Ishikawa (cell line): ENCODE measurements at regions not wholly inside any gene's neighbourhood (a gene's known extent, or its start where the extent isn't known, plus 50 kb on each side); places are given as distances from the start of the nearest gene placed in this dataset.

Source experiments
- CREB1 ChIP-seq: IDR thresholded peaks from 2 replicates; pipeline ENCODE4 v1.6.1; 2012; ENCODE audit warnings: low read depth
- EGR1 ChIP-seq: IDR thresholded peaks from 2 replicates; pipeline ENCODE4 v1.6.1; 2012
- MAX ChIP-seq: IDR thresholded peaks from 2 replicates; pipeline ENCODE4 v1.6.1; 2012
- REST ChIP-seq: IDR thresholded peaks from 2 replicates; pipeline ENCODE4 v1.6.1; 2012; ENCODE audit warnings: low read depth, mild to moderate bottlenecking
- TAF1 ChIP-seq: IDR thresholded peaks from 2 replicates; pipeline ENCODE4 v1.6.1; 2012; ENCODE audit warnings: low read depth, mild to moderate bottlenecking
- YY1 ChIP-seq: IDR thresholded peaks from 2 replicates; pipeline ENCODE4 v1.6.1; 2012; ENCODE audit warnings: low read depth

DNA sequence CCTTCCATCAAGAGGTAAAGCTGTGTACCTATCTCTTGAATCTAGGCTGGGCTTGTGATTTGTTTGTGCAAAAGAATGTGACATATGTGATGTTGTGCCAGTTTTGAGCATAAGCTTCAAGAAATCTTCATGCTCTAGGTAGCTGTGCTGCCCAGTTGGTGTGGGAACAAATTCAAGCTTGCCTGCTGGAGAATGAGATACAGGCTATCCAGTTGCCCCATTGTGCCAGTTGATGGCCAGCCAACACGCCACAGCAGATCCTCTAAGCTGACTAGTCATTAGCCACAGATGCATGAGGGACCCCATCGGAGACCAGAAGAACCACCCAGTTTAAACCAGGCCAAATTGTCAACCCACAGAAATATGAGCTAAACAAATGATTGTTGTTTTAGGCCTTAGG lies 180.5 kb upstream of the MPHOSPH6 start:
- TF ChIP-seq YY1, result no peak
- TF ChIP-seq CREB1, result no peak
- TF ChIP-seq MAX, result no peak
- TF ChIP-seq TAF1, result no peak
- TF ChIP-seq REST, result no peak
- TF ChIP-seq EGR1, result no peak
